ENCODE measurements at regions not wholly inside any gene's neighbourhood (a gene's known extent, or its start where the extent isn't known, plus 50 kb on each side); places are given as distances from the start of the nearest gene placed in this dataset.

GRCh38 chr12:47022296-47022695, 57.1 kb upstream of the PCED1B start:
- TF ChIP-seq CTCF (IDR thresholded peaks at IDR 0.05 in 4 of 5, conservative IDR thresholded peaks at IDR 0.05 in 1 of 5) (no peak), POLR2A (IDR thresholded peaks at IDR 0.05) (no peak)
